ENCODE measurements at regions not wholly inside any gene's neighbourhood (a gene's known extent, or its start where the extent isn't known, plus 50 kb on each side); places are given as distances from the start of the nearest gene placed in this dataset.

- TF ChIP-seq MAX (IDR thresholded peaks at IDR 0.05; ENCODE audit: low read depth) (no peak), EZH2phosphoT487 (IDR thresholded peaks at IDR 0.05; ENCODE audit: borderline replicate concordance, low read depth) (no peak), RCOR1 (IDR thresholded peaks at IDR 0.05; ENCODE audit: low read length) (no peak), REST (IDR thresholded peaks at IDR 0.05; ENCODE audit: low read depth, low read length) (no peak), CHD2 (IDR thresholded peaks at IDR 0.05; ENCODE audit: low read length, partially characterized antibody) (no peak), RAD21 (IDR thresholded peaks at IDR 0.05; ENCODE audit: low read length) (no peak), USF1 (IDR thresholded peaks at IDR 0.05; ENCODE audit: borderline replicate concordance, low read depth) (no peak)
- TF ChIP-seq, protein P1, sequence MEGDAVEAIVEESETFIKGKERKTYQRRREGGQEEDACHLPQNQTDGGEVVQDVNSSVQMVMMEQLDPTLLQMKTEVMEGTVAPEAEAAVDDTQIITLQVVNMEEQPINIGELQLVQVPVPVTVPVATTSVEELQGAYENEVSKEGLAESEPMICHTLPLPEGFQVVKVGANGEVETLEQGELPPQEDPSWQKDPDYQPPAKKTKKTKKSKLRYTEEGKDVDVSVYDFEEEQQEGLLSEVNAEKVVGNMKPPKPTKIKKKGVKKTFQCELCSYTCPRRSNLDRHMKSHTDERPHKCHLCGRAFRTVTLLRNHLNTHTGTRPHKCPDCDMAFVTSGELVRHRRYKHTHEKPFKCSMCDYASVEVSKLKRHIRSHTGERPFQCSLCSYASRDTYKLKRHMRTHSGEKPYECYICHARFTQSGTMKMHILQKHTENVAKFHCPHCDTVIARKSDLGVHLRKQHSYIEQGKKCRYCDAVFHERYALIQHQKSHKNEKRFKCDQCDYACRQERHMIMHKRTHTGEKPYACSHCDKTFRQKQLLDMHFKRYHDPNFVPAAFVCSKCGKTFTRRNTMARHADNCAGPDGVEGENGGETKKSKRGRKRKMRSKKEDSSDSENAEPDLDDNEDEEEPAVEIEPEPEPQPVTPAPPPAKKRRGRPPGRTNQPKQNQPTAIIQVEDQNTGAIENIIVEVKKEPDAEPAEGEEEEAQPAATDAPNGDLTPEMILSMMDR (IDR thresholded peaks at IDR 0.05) = no peak
Observed at GRCh38 chr21:8993284-8993942, 1528.0 kb upstream of the TPTE start (continued).

GRCh38 chr21:8993943-8994639 lies 1527.3 kb upstream of the TPTE start:
- Histone ChIP-seq H3K79me2 (ENCODE audit: insufficient read depth) (no peaks in the 10 kb centered on the region), H3K9me3 (no peaks in the 10 kb centered on the region), H3K36me3 (replicated peaks in 1 of 2; ENCODE audit: control insufficient read depth in 1 of 2, insufficient read depth in 2 of 2, low read length in 1 of 2) (no peaks in the 10 kb centered on the region), H3K4me1 (ENCODE audit: control insufficient read depth in 1 of 2, insufficient read depth in 2 of 2, low read depth in 1 of 2, low read length in 1 of 2) (no peaks in the 10 kb centered on the region), H3K27me3 (ENCODE audit: insufficient read depth) (peaks cover 28% of the 10 kb centered on the region; the same call in 1 of the 2 replicates), H3K4me3 (ENCODE audit: low read depth in 2 of 2, low read length in 1 of 2) (no peak overlapping the region), H3F3A (replicated peaks; ENCODE audit: insufficient read depth) (no peaks in the 10 kb centered on the region), H4K20me1 (ENCODE audit: insufficient read depth) (no peaks in the 10 kb centered on the region), H3K27ac (ENCODE audit: low read depth in 2 of 2, low read length in 1 of 2) (no peak overlapping the region), H2AFZ (ENCODE audit: low read depth) (no peak overlapping the region), H3K9me2 (no peaks in the 10 kb centered on the region), H3K4me2 (no peak overlapping the region), H3K9ac (no peak overlapping the region)
- WGBS (ENCODE audit: low lambda C conversion rate) = 3% methylated on average over 7 of the region's 7 CpGs
- no peak for TF ChIP-seq GATA2 (CRISPR knock-in tag; IDR thresholded peaks at IDR 0.05)
- TF ChIP-seq EZH2phosphoT487 (IDR thresholded peaks at IDR 0.05; ENCODE audit: borderline replicate concordance, low read depth) = no peak
- no peak for TF ChIP-seq MAX (IDR thresholded peaks at IDR 0.05; ENCODE audit: low read depth)
- no peak for TF ChIP-seq TEAD4 (IDR thresholded peaks at IDR 0.05; ENCODE audit: borderline replicate concordance, insufficient read depth)
- TF ChIP-seq SMC3 (IDR thresholded peaks at IDR 0.05; ENCODE audit: low read depth, low read length) = no peak
- no peak for TF ChIP-seq TCF12 (IDR thresholded peaks at IDR 0.05)
- no peak for TF ChIP-seq RXRA (IDR thresholded peaks at IDR 0.05; ENCODE audit: borderline replicate concordance, low read depth)
- ChIA-PET CTCF (no interaction called here), POLR2A (no interaction called here)
- no peak for DNase-seq

All from SK-N-SH (cell line).